ENCODE measurements at regions not wholly inside any gene's neighbourhood (a gene's known extent, or its start where the extent isn't known, plus 50 kb on each side); places are given as distances from the start of the nearest gene placed in this dataset.

DNA sequence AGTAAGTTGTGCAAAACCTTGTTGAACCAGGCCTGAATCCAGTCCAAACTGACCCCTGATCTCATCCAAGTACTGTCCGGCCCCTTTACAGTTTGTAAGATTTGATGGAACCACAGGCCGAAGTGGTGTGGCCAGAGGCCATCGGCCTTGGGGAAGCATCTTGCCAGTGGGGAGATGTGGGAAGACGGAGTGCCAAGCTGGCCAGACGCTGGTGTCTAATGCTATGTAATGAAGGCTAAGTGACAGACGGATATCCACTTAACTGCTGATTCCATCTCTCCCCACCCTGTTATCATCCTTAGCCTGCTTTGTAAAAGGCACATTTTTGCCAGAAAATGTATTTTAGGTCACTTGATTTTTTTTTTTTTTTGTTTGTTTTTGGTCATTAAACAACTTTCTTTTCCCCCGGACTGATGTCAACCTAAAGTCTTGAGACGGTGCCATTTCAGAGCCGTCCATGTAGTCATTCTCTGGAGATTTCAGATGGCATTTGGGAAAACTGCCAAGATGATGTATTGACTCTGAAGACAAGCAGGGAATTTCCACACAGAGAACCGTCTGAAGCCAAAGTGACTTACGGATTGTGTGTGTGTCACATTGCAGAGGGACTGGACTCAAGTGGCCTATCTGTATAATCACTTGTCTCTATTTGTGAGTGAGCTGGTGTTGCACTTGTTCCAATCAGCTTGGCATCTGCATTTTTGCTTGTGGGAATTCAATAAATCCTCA lies 86.5 kb upstream of the MANSC4 start:
- intact Hi-C loops (cut with micrococcal nuclease; ENCODE audit: unreplicated experiment) (no loop called here), in situ Hi-C loops (cut with HindIII; ENCODE audit: low pct_unique_long_range_greater_than_20kb, low sequenced_read_pairs) (no loop called here)
- H3K9me3 ChIP-seq (ENCODE audit: control insufficient read depth, insufficient read depth, low read depth, low read length): no peaks in the 10 kb centered on the region
- no peak overlapping the region for H3K4me3 ChIP-seq (ENCODE audit: low read depth in 2 of 2, low read length in 2 of 2)
- DNase-seq (ENCODE audit: low read depth, low spot score) (no peak), ATAC-seq (no peak)
- no peak for TF ChIP-seq SIN3A (IDR thresholded peaks at IDR 0.05; ENCODE audit: borderline replicate concordance, insufficient read depth, low read depth, low read length)
- no peaks in the 10 kb centered on the region for H3K36me3 ChIP-seq (ENCODE audit: control insufficient read depth, insufficient read depth, low read length)
- CTCF ChIA-PET: no interaction called here
- BruUV-seq (replicated peaks): no TSS peak
- no peaks in the 10 kb centered on the region for H3K4me1 ChIP-seq (ENCODE audit: control insufficient read depth, insufficient read depth, low read length)
- POLR2A ChIA-PET: no interaction called here
- no peaks in the 10 kb centered on the region for H3K27me3 ChIP-seq (ENCODE audit: control insufficient read depth, insufficient read depth, low read length)
- H3K27ac ChIP-seq (ENCODE audit: low read length): no peak overlapping the region

DNA sequence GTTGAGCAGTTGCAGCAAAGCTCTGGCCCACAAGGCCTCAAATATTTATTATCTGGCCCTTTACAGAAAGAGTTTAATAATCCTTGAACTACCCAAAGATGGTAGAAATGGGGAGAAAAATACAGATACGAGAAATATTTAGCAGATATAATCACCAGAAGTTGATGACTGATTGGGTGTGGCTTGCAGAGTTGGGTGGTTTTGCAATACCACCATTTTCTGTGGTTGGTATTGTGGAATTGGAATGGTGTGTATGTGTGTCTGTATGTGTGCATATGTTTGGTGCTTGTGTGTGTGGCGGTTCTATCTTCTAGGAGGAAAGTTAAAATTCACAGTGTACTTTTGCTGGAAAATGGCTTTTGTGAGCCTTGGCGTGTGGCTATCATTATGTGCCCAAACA lies 85.4 kb upstream of the MANSC4 start:
- no peaks in the 10 kb centered on the region for H3K4me1 ChIP-seq (ENCODE audit: control insufficient read depth, insufficient read depth, low read length)
- no peaks in the 10 kb centered on the region for H3K27me3 ChIP-seq (ENCODE audit: control insufficient read depth, insufficient read depth, low read length)
- H3K4me3 ChIP-seq (ENCODE audit: low read depth in 2 of 2, low read length in 2 of 2): no peak overlapping the region
- CTCF ChIA-PET: no interaction called here
- H3K27ac ChIP-seq (ENCODE audit: low read length): no peak overlapping the region
- POLR2A ChIA-PET: no interaction called here
- intact Hi-C loops (cut with micrococcal nuclease; ENCODE audit: unreplicated experiment): no loop called here
- ATAC-seq (no peak), DNase-seq (ENCODE audit: low read depth, low spot score) (no peak)
- TF ChIP-seq SIN3A (IDR thresholded peaks at IDR 0.05; ENCODE audit: borderline replicate concordance, insufficient read depth, low read depth, low read length): no peak
- no peak for TF ChIP-seq POLR2AphosphoS5 (IDR thresholded peaks at IDR 0.05; ENCODE audit: low read depth, low read length)
- no peak for TF ChIP-seq TCF7L2 (IDR thresholded peaks at IDR 0.05; ENCODE audit: low read depth, low read length)
- TF ChIP-seq, protein P1, sequence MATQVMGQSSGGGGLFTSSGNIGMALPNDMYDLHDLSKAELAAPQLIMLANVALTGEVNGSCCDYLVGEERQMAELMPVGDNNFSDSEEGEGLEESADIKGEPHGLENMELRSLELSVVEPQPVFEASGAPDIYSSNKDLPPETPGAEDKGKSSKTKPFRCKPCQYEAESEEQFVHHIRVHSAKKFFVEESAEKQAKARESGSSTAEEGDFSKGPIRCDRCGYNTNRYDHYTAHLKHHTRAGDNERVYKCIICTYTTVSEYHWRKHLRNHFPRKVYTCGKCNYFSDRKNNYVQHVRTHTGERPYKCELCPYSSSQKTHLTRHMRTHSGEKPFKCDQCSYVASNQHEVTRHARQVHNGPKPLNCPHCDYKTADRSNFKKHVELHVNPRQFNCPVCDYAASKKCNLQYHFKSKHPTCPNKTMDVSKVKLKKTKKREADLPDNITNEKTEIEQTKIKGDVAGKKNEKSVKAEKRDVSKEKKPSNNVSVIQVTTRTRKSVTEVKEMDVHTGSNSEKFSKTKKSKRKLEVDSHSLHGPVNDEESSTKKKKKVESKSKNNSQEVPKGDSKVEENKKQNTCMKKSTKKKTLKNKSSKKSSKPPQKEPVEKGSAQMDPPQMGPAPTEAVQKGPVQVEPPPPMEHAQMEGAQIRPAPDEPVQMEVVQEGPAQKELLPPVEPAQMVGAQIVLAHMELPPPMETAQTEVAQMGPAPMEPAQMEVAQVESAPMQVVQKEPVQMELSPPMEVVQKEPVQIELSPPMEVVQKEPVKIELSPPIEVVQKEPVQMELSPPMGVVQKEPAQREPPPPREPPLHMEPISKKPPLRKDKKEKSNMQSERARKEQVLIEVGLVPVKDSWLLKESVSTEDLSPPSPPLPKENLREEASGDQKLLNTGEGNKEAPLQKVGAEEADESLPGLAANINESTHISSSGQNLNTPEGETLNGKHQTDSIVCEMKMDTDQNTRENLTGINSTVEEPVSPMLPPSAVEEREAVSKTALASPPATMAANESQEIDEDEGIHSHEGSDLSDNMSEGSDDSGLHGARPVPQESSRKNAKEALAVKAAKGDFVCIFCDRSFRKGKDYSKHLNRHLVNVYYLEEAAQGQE (IDR thresholded peaks at IDR 0.05; ENCODE audit: insufficient read depth in 1 of 2, low read depth in 2 of 2, low read length in 1 of 2): no peak
- TF ChIP-seq, protein P2, sequence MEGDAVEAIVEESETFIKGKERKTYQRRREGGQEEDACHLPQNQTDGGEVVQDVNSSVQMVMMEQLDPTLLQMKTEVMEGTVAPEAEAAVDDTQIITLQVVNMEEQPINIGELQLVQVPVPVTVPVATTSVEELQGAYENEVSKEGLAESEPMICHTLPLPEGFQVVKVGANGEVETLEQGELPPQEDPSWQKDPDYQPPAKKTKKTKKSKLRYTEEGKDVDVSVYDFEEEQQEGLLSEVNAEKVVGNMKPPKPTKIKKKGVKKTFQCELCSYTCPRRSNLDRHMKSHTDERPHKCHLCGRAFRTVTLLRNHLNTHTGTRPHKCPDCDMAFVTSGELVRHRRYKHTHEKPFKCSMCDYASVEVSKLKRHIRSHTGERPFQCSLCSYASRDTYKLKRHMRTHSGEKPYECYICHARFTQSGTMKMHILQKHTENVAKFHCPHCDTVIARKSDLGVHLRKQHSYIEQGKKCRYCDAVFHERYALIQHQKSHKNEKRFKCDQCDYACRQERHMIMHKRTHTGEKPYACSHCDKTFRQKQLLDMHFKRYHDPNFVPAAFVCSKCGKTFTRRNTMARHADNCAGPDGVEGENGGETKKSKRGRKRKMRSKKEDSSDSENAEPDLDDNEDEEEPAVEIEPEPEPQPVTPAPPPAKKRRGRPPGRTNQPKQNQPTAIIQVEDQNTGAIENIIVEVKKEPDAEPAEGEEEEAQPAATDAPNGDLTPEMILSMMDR (IDR thresholded peaks at IDR 0.05): no peak
- H3K36me3 ChIP-seq (ENCODE audit: control insufficient read depth, insufficient read depth, low read length): no peaks in the 10 kb centered on the region
- BruUV-seq (replicated peaks): no TSS peak
- in situ Hi-C loops (cut with HindIII; ENCODE audit: low pct_unique_long_range_greater_than_20kb, low sequenced_read_pairs): no loop called here
- no peaks in the 10 kb centered on the region for H3K9me3 ChIP-seq (ENCODE audit: control insufficient read depth, insufficient read depth, low read depth, low read length)

- in situ Hi-C loops (cut with HindIII; ENCODE audit: low pct_unique_long_range_greater_than_20kb, low sequenced_read_pairs): no loop called here
- H3K4me1 ChIP-seq (ENCODE audit: control insufficient read depth, insufficient read depth, low read length): no peaks in the 10 kb centered on the region
- no TSS peak for BruUV-seq (replicated peaks)
- H3K27me3 ChIP-seq (ENCODE audit: control insufficient read depth, insufficient read depth, low read length): no peaks in the 10 kb centered on the region
- CTCF ChIA-PET: no interaction called here
- intact Hi-C loops (cut with micrococcal nuclease; ENCODE audit: unreplicated experiment): no loop called here
- TF ChIP-seq, protein P1 (IDR thresholded peaks at IDR 0.05; ENCODE audit: insufficient read depth in 1 of 2, low read depth in 2 of 2, low read length in 1 of 2): no peak
- TF ChIP-seq SIN3A (IDR thresholded peaks at IDR 0.05; ENCODE audit: borderline replicate concordance, insufficient read depth, low read depth, low read length): no peak
- TF ChIP-seq POLR2AphosphoS5 (IDR thresholded peaks at IDR 0.05; ENCODE audit: low read depth, low read length): no peak
- TF ChIP-seq, protein P2 (IDR thresholded peaks at IDR 0.05): no peak
- no peak for TF ChIP-seq TCF7L2 (IDR thresholded peaks at IDR 0.05; ENCODE audit: low read depth, low read length)
- ATAC-seq (no peak), DNase-seq (ENCODE audit: low read depth, low spot score) (no peak)
- no peak overlapping the region for H3K4me3 ChIP-seq (ENCODE audit: low read depth in 2 of 2, low read length in 2 of 2)
- no peaks in the 10 kb centered on the region for H3K36me3 ChIP-seq (ENCODE audit: control insufficient read depth, insufficient read depth, low read length)
- H3K27ac ChIP-seq (ENCODE audit: low read length): no peak overlapping the region
- no peaks in the 10 kb centered on the region for H3K9me3 ChIP-seq (ENCODE audit: control insufficient read depth, insufficient read depth, low read depth, low read length)
- POLR2A ChIA-PET: no interaction called here
These were observed 84.5 kb upstream of the MANSC4 start for GRCh38 chr12:27864521-27864920.
